ENCODE measurements at regions not wholly inside any gene's neighbourhood (a gene's known extent, or its start where the extent isn't known, plus 50 kb on each side); places are given as distances from the start of the nearest gene placed in this dataset.

GRCh38 chr1:73736125-73736524 is 461.9 kb downstream of the LRRIQ3 start:
- DNase-seq (ENCODE audit: insufficient read length, low spot score) (no peak), FAIRE-seq (no peak)
- TF ChIP-seq CTCF (IDR thresholded peaks at IDR 0.05; ENCODE audit: insufficient read depth, missing control alignments), result no peak

- FAIRE-seq (no peak), DNase-seq (ENCODE audit: insufficient read length, low spot score) (no peak)
- TF ChIP-seq CTCF (IDR thresholded peaks at IDR 0.05; ENCODE audit: insufficient read depth, missing control alignments), result no peak
These were observed 470.9 kb downstream of the LRRIQ3 start for GRCh38 chr1:73727036-73727435.

GRCh38 chr1:73722055-73722454 is 475.9 kb downstream of the LRRIQ3 start:
- DNase-seq (ENCODE audit: insufficient read length, low spot score), result no peak
- no peak for TF ChIP-seq CTCF (IDR thresholded peaks at IDR 0.05; ENCODE audit: insufficient read depth, missing control alignments)
- FAIRE-seq, result no peak

GRCh38 chr1:73717976-73718375 is 480.0 kb downstream of the LRRIQ3 start:
- FAIRE-seq, result no peak
- no peak for DNase-seq (ENCODE audit: insufficient read length, low spot score)
- no peak for TF ChIP-seq CTCF (IDR thresholded peaks at IDR 0.05; ENCODE audit: insufficient read depth, missing control alignments)

- DNase-seq (ENCODE audit: insufficient read length, low spot score) (no peak), FAIRE-seq (no peak)
- no peak for TF ChIP-seq CTCF (IDR thresholded peaks at IDR 0.05; ENCODE audit: insufficient read depth, missing control alignments)
These were observed 486.9 kb downstream of the LRRIQ3 start for GRCh38 chr1:73711089-73711488.

GRCh38 chr1:73701826-73702225 is 496.1 kb downstream of the LRRIQ3 start:
- FAIRE-seq (no peak), DNase-seq (ENCODE audit: insufficient read length, low spot score) (no peak)
- TF ChIP-seq CTCF (IDR thresholded peaks at IDR 0.05; ENCODE audit: insufficient read depth, missing control alignments), result no peak

GRCh38 chr1:73676186-73676585 is 521.8 kb downstream of the LRRIQ3 start:
- no peak for TF ChIP-seq CTCF (IDR thresholded peaks at IDR 0.05; ENCODE audit: insufficient read depth, missing control alignments)
- no peak for FAIRE-seq
- no peak for DNase-seq (ENCODE audit: insufficient read length, low spot score)
